ENCODE measurements at regions not wholly inside any gene's neighbourhood (a gene's known extent, or its start where the extent isn't known, plus 50 kb on each side); places are given as distances from the start of the nearest gene placed in this dataset.

GRCh38 chr2:888906-889566, 61.6 kb upstream of the SNTG2 start:
- TF ChIP-seq EZH2 (optimal IDR thresholded peaks at IDR 0.05; ENCODE audit: low read depth, low read length) = no peak
- TF ChIP-seq CTCF (IDR thresholded peaks at IDR 0.05; ENCODE audit: low read length) = no peak

All from MM.1S (cell line).